Neuronal stem cell (in vitro differentiated cells): ENCODE measurements at regions not wholly inside any gene's neighbourhood (a gene's known extent, or its start where the extent isn't known, plus 50 kb on each side); places are given as distances from the start of the nearest gene placed in this dataset.

Source experiments
- DNase-seq: peaks from one replicate; pipeline ENCODE4 v3.0.0-alpha.2; 2013; ENCODE audit warnings: low spot score
- H2AFZ ChIP-seq: one replicate; pipeline ENCODE4 v1.6.1; 2013; ENCODE audit warnings: mild to moderate bottlenecking, low read length, inconsistent platforms
- H2AK5ac ChIP-seq: 2 replicates; pipeline ENCODE4 v1.6.1; 2013; ENCODE audit warnings: low read depth, mild to moderate bottlenecking, inconsistent platforms, low read length, moderate library complexity, mixed read lengths
- H2BK120ac ChIP-seq: 2 replicates; pipeline ENCODE4 v1.6.1; 2013; ENCODE audit warnings: low read depth, mild to moderate bottlenecking, inconsistent platforms, low read length, moderate library complexity, mixed read lengths
- H2BK12ac ChIP-seq: one replicate; pipeline ENCODE4 v1.6.1; 2013; ENCODE audit warnings: low read length, inconsistent platforms
- H2BK15ac ChIP-seq: 2 replicates; pipeline ENCODE4 v1.6.1; 2013; ENCODE audit warnings: mild to moderate bottlenecking, low read length, inconsistent platforms, mixed read lengths
- H2BK5ac ChIP-seq: one replicate; pipeline ENCODE4 v1.6.1; 2013; ENCODE audit warnings: inconsistent platforms, mild to moderate bottlenecking, low read length, moderate library complexity
- H3K14ac ChIP-seq: one replicate; pipeline ENCODE4 v1.6.1; 2013; ENCODE audit warnings: low read length, inconsistent platforms
- H3K18ac ChIP-seq: 2 replicates; pipeline ENCODE4 v1.6.1; 2013; ENCODE audit warnings: low read length, inconsistent platforms
- H3K23ac ChIP-seq: 2 replicates; pipeline ENCODE4 v1.6.1; 2013; ENCODE audit warnings: low read depth, mild to moderate bottlenecking, mixed read lengths, low read length, inconsistent platforms; ENCODE audit not compliant: poor library complexity
- H3K27ac ChIP-seq: replicated peaks from 3 replicates; pipeline ENCODE4 v1.5.1; 2013; ENCODE audit warnings: low read length, inconsistent platforms
- H3K27me3 ChIP-seq, 3 experiments: 2 replicates each; pipeline ENCODE4 v1.6.1; 2013; ENCODE audit warnings: low read length in 3 of 3, mild to moderate bottlenecking in 2 of 3, inconsistent platforms in 1 of 3, low read depth in 1 of 3, mixed read lengths in 1 of 3, moderate library complexity in 1 of 3; ENCODE audit not compliant: control insufficient read depth in 3 of 3, insufficient read depth in 3 of 3
- H3K36me3 ChIP-seq, 2 donors: replicated peaks in 1 of 2; 2 replicates each; pipeline ENCODE4 v1.6.1; 2013; ENCODE audit warnings: low read length in 2 of 2; ENCODE audit not compliant: control insufficient read depth in 2 of 2, insufficient read depth in 2 of 2
- H3K4ac ChIP-seq: 2 replicates; pipeline ENCODE4 v1.6.1; 2013; ENCODE audit warnings: inconsistent platforms, mild to moderate bottlenecking, low read length, moderate library complexity
- H3K4me1 ChIP-seq, 2 donors: 1 replicate in 1 of 2; 2 replicates in 1 of 2; pipeline ENCODE4 v1.6.1; 2013; ENCODE audit warnings: low read length in 2 of 2, low read depth in 1 of 2; ENCODE audit not compliant: control insufficient read depth in 2 of 2, insufficient read depth in 1 of 2
- H3K4me2 ChIP-seq: one replicate; pipeline ENCODE4 v1.6.1; 2013; ENCODE audit warnings: mild to moderate bottlenecking, low read length, inconsistent platforms; ENCODE audit not compliant: insufficient read depth, poor library complexity, severe bottlenecking
- H3K4me3 ChIP-seq, 2 donors: 2 replicates each; pipeline ENCODE4 v1.5.1; 2013; ENCODE audit warnings: low read length in 2 of 2, mild to moderate bottlenecking in 2 of 2, inconsistent platforms in 1 of 2, moderate library complexity in 1 of 2
- H3K79me1 ChIP-seq: one replicate; pipeline ENCODE4 v1.6.1; 2013; ENCODE audit warnings: low read depth, mild to moderate bottlenecking, inconsistent platforms, low read length, moderate library complexity
- H3K9ac ChIP-seq: one replicate; pipeline ENCODE4 v1.6.1; 2013; ENCODE audit warnings: mild to moderate bottlenecking, low read depth, low read length, inconsistent platforms; ENCODE audit not compliant: poor library complexity
- H3K9me3 ChIP-seq, 2 donors: replicated peaks in 1 of 2; 2 replicates each; pipeline versions ENCODE3 to v1.6.1; 2013; ENCODE audit warnings: low read length in 2 of 2, mild to moderate bottlenecking in 2 of 2, inconsistent platforms in 1 of 2, low read depth in 1 of 2, mixed read lengths in 1 of 2, moderate library complexity in 1 of 2; ENCODE audit not compliant: control insufficient read depth in 2 of 2, insufficient read depth in 1 of 2
- H4K8ac ChIP-seq: one replicate; pipeline ENCODE4 v1.6.1; 2013; ENCODE audit warnings: low read depth, mild to moderate bottlenecking, inconsistent platforms, low read length, moderate library complexity
- H4K91ac ChIP-seq: one replicate; pipeline ENCODE4 v1.6.1; 2013; ENCODE audit warnings: low read length, low read depth, mild to moderate bottlenecking, inconsistent platforms; ENCODE audit not compliant: poor library complexity
- WGBS, 2 donors: extraction: QIAGEN DNeasy Blood & Tissue Kit; methylation state at CpG; one replicate each; pipeline ENCODE4 v1.1.7; 2013; ENCODE audit warnings: missing lambda C conversion rate in 2 of 2, mixed read lengths in 1 of 2; ENCODE audit not compliant: insufficient read length in 2 of 2, insufficient replicate concordance in 1 of 2; ENCODE audit errors: extremely low coverage in 2 of 2; 5-methylcytosine and 5-hydroxymethylcytosine counted together

- Histone ChIP-seq H3K4ac (no peak overlapping the region), H2BK15ac (no peak overlapping the region), H2BK120ac (no peak overlapping the region), H3K27ac (no peak overlapping the region), H3K4me3 (no peak overlapping the region), H3K23ac (no peak overlapping the region), H4K91ac (no peak overlapping the region), H3K4me2 (no peak overlapping the region), H3K4me1 (no peaks in the 10 kb centered on the region), H3K18ac (peak overlapping the region; percentile 13), H2BK5ac (peak overlapping the region; percentile 45), H3K36me3 (no peaks in the 10 kb centered on the region), H3K9me3 (peaks cover 5 to 7% of the 10 kb centered on the region in 2 donors), H2AFZ (no peak overlapping the region), H4K8ac (no peak overlapping the region), H3K27me3 (no peaks in the 10 kb centered on the region), H3K14ac (no peak overlapping the region), H2BK12ac (no peak overlapping the region), H3K9ac (no peak overlapping the region), H2AK5ac (no peak overlapping the region), H3K79me1 (no peaks in the 10 kb centered on the region)
- no peak for DNase-seq
- no CpG with 5 or more reads among the region's 5 CpGs for WGBS, 2 donors
These were observed 173.5 kb downstream of the ASMT start for GRCh38 chrX:1788300-1788911.

GRCh38 chrX:1792636-1793035 is 177.8 kb downstream of the ASMT start:
- WGBS, 2 donors, result no CpG with 5 or more reads among the region's 1 CpG
- no peak overlapping the region for H2BK12ac ChIP-seq
- H3K36me3 ChIP-seq, result no peaks in the 10 kb centered on the region
- no peak overlapping the region for H3K4me3 ChIP-seq
- no peak for DNase-seq
- no peak overlapping the region for H2BK15ac ChIP-seq
- H4K8ac ChIP-seq, result no peak overlapping the region
- no peak overlapping the region for H3K23ac ChIP-seq
- H2BK5ac ChIP-seq, result no peak overlapping the region
- no peak overlapping the region for H3K9ac ChIP-seq
- H2AK5ac ChIP-seq, result no peak overlapping the region
- H2BK120ac ChIP-seq, result no peak overlapping the region
- H3K4me2 ChIP-seq, result no peak overlapping the region
- no peak overlapping the region for H3K18ac ChIP-seq
- no peaks in the 10 kb centered on the region for H3K27me3 ChIP-seq
- H3K14ac ChIP-seq, result no peak overlapping the region
- H3K79me1 ChIP-seq, result no peaks in the 10 kb centered on the region
- H2AFZ ChIP-seq, result no peak overlapping the region
- no peak overlapping the region for H3K27ac ChIP-seq
- no peak overlapping the region for H3K4ac ChIP-seq
- no peaks in the 10 kb centered on the region for H3K4me1 ChIP-seq
- H3K9me3 ChIP-seq, result peaks cover 0 to 6% of the 10 kb centered on the region in 2 donors
- no peak overlapping the region for H4K91ac ChIP-seq

GRCh38 chrX:1794586-1794985 is 179.7 kb downstream of the ASMT start:
- no peaks in the 10 kb centered on the region for H3K79me1 ChIP-seq
- H3K4me1 ChIP-seq, result no peaks in the 10 kb centered on the region
- DNase-seq, result no peak
- no peak overlapping the region for H2AFZ ChIP-seq
- no peaks in the 10 kb centered on the region for H3K27me3 ChIP-seq
- H3K27ac ChIP-seq, result no peak overlapping the region
- H3K36me3 ChIP-seq, result no peaks in the 10 kb centered on the region
- no peak overlapping the region for H3K14ac ChIP-seq
- peak overlapping the region; percentile 78 for H2BK15ac ChIP-seq
- peak overlapping the region; percentile 61 for H2AK5ac ChIP-seq
- H3K4me3 ChIP-seq, result no peak overlapping the region
- H3K4ac ChIP-seq, result no peak overlapping the region
- H4K8ac ChIP-seq, result no peak overlapping the region
- peak overlapping the region; percentile 93 for H3K23ac ChIP-seq
- H2BK120ac ChIP-seq, result peak overlapping the region; percentile 67
- H3K18ac ChIP-seq, result no peak overlapping the region
- H4K91ac ChIP-seq, result no peak overlapping the region
- no peak overlapping the region for H2BK12ac ChIP-seq
- no peak overlapping the region for H2BK5ac ChIP-seq
- H3K4me2 ChIP-seq, result no peak overlapping the region
- no CpG with 5 or more reads among the region's 9 CpGs for WGBS, 2 donors
- H3K9me3 ChIP-seq, result no peaks in the 10 kb centered on the region
- H3K9ac ChIP-seq, result no peak overlapping the region

- Histone ChIP-seq H3K4me1 (peaks cover 0 to 1% of the 10 kb centered on the region in 2 donors), H3K4me3 (no peak overlapping the region)
These were observed 188.1 kb downstream of the ASMT start for GRCh38 chrX:1802912-1803311.

More at GRCh38 chrX:1802912-1803311, 188.1 kb downstream of the ASMT start:
- H2AFZ ChIP-seq, result no peak overlapping the region
- no peak overlapping the region for H2BK15ac ChIP-seq
- no peaks in the 10 kb centered on the region for H3K36me3 ChIP-seq
- H3K27ac ChIP-seq, result no peak overlapping the region
- 100% methylated on average over 5 of the region's 6 CpGs for WGBS, 2 donors
- no peak overlapping the region for H2BK12ac ChIP-seq
- no peaks in the 10 kb centered on the region for H3K79me1 ChIP-seq
- no peak overlapping the region for H4K91ac ChIP-seq
- H3K14ac ChIP-seq, result no peak overlapping the region
- no peak overlapping the region for H2AK5ac ChIP-seq
- no peak overlapping the region for H3K23ac ChIP-seq
- H3K18ac ChIP-seq, result no peak overlapping the region
- no peak overlapping the region for H4K8ac ChIP-seq
- no peak overlapping the region for H3K9ac ChIP-seq
- H2BK5ac ChIP-seq, result no peak overlapping the region
- no peaks in the 10 kb centered on the region for H3K27me3 ChIP-seq
- H3K9me3 ChIP-seq, result peaks cover 0 to 4% of the 10 kb centered on the region in 2 donors
- no peak overlapping the region for H3K4ac ChIP-seq
- no peak overlapping the region for H2BK120ac ChIP-seq
- H3K4me2 ChIP-seq, result no peak overlapping the region
- no peak for DNase-seq
